Kidney glomerular epithelial cell (primary cell): ENCODE measurements at regions not wholly inside any gene's neighbourhood (a gene's known extent, or its start where the extent isn't known, plus 50 kb on each side); places are given as distances from the start of the nearest gene placed in this dataset.
"Not testable (repeated sequence)": the region's sequence is repeated elsewhere in the genome, so short reads cannot be mapped to it uniquely, and the experiment has no call there.

Experiments used
- DNase-seq: peaks from one replicate; lab custom pipeline; 2025; lab: John Stamatoyannopoulos, UW

DNA sequence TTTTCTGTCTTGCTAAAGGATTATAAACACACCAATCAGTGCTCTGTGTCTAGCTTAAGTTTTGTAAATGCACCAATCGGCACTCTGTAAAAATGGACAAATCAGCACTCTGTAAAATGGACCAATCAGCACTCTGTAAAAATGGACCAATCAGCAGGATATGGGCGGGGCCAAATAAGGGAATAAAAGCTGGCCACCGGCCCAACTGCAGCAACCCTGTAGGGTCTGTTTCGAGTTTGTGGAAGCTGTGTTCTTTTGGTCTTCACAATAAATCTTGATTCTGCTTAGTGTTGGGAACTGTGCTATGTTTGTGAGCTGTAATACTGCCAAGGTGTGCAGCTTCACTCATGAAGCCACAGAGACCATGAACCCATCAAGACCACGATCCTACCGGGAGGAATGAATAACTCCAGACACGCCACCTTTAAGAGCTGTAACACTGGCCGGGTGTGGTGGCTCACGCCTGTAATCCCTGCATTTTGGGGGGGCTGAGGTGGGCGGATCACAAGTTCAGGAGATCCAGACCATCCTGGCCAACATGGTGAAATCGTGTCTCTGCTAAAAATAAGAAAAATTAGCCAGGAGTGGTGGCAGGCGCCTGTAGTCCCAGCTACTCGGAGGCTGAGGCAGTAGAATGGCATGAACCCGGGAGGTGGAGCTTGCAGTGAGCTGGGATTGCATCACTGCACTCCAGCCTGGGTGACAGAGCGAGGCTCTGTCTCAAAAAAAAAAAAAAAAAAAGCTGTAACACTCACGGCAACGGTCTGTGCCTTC, 133.0 kb upstream of the GDF10 start:
- not testable (repeated sequence) for DNase-seq

DNA sequence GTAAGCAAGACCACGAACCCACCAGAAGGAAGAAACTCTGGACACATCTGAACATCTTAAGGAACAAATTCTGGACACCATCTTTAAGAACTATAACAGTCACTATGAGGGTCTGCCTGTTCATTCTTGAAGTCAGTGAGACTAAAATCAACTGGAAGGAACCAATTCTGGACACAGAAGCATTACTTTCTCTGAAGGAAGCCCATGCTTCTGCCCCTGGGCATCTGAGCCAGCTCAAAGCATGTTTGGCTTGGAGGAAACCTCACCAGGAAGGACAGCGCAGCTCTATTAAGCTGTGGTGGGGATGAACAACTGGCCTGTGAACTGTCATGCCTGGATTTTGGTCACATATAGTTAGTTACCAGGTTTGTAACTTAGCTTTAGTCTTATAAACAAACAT, 132.4 kb upstream of the GDF10 start:
- no peak for DNase-seq

DNA sequence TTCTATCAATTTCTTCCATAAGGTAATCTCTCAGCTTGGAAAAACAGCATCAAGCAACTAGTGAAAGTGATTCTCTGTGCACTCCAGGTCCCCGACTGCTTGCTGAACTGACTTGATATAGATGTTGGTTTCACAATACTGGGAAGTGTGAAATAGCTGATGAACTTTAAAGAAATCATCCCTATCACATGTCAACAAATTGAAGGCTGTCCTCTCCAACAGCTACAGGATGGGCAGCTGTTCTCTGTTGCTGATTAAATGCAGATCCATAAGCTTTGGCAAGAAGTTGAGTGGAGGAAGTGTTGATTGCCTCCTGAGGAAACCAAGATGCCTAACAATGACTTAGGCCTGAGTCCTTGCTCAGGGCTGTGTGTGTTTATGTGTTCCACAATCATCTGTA, 130.4 kb upstream of the GDF10 start:
- no peak for DNase-seq

DNA sequence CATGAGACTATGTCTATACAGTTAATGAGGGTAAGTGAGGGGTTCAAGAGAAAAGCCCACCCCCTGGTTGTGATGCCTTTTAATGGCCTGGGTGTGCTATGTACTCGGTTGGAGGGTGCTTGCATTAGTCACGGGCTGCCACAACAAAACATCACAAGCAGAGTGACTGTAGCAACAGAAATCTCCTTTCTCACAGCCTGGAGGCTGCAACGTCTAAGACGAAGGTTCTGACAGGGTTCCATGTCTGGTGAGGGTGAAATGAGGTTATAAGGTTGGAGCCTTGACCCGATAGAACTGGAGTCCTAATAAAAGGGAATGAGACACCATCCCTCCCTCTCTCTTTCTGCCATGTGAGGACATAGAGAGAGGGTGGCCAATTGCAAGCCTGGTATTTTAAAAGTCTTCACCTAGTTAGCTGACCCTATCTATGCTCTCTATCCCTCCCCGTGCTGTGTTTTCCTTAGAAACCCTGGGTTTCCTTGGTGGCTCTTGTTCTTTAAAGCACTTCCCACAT, 126.0 kb upstream of the GDF10 start:
- no peak for DNase-seq

DNA sequence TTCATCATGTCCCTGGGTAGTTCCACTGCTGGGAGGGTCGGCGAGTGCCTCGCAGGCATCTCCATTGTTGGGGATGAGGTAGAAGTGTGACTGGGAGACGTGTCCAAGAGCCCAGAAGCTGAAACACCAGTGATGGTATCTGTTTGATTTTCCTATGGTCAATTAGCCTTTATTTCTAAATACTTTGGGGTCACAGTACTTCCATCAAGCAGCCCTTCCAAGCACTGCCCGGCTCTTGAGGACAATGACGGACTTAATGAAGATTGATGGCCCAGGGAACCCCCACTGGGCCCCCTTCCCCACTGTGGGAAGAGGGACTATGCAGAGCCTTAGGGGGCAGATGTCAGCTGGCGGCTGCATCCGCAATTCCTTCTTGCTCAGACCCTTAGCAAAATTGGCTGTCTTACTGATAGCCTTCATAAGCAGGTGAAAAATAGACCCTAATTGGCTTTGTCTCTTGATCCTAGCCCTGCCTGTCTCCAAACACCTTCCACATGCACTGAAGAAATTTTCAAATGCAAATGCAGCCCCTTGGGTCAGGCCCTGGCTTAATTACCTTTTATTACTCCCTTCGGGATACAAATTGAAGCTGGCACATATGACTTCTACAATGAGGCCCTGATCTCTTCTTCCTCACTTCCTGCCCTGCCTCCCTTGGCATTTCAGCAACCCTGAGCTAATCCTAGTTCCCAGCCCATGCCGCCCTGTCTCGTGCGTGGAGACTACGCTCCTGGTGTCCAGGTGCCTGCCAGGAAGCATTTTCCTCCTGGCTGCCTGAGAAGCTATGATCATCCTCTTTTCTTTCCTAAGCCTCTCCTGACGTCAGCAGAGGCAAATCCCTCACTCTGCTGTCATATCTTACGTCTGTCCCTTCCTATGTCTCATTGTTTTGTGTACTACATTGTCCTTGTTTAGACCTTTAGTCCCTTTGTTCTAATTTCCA, 124.5 kb upstream of the GDF10 start:
- no peak for DNase-seq

DNA sequence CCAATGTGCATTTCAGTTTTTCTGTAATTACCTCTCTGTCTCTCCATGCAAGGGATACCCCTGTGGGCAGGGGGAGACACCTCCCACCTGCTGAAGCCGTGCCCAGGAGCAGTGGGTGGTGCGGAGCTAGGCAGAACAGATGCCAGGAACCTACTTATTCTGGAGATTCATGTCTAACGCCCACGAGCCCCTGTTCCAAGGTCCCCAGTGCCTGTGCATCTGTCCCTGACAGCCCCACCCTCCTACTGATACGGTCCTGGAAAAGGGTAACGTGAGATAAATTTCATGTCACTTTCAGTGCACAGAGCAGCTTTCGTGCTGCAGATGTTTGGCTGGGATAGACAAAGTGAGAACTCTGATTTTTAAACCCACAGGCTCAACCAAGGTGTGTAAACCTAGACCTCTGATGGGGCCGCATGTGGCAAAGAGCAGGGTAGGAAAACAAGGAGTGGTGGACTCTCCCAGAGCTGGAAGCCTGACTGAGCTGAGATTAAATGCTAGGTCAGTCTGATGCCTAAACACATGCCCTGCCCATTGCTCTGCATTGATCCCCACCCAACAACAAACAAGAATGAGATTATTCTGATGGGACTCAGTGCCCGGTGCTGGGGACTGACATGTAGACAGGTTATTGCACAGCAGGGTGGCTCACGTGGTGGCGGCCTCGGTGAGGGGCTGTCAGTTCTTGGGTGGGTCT, 123.6 kb upstream of the GDF10 start:
- DNase-seq: no peak

DNA sequence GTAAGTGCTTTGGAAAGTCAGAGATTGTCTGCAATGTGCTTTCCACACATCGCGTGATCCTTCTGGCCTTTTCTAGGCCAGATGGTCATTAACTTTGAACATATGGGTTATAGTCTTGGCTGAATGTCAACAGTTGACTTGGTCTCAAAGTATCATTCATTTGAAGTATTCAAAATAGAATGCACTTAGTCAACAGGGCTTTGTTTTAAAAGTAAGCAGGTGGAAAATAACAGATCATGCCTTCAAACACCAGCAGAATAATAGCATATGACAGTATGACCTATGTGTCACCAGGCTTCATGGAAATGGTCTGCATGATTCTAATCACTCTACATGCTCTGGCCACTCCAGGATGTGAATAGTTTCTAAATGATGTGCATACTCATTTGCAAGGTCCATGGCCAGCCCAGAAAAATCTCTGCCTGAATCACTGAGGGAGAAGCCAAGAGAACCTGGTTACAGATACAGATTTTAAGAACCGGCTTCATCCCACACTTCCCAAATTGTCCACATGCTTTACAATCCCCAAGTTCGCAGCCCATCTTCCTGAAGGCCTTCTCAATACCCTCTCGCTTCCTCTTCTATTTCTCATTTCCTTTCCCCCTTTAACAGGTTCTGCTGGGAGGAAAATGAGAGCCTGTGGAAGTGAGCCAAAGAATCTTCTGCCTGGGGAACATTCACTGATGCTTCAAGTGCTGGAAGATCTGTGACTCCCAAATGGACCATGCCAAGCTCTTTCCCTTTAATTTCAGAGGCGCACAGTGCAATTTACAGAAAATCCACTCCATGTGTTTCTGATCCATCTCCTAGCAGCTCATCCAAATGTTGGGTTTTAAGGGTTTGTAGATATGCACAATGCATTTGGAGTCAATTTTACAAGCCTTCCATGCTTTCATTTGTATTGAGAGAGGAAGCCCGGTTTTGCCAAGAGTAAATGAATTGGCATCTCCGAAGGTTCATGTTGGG, 122.8 kb upstream of the GDF10 start:
- DNase-seq: no peak

DNA sequence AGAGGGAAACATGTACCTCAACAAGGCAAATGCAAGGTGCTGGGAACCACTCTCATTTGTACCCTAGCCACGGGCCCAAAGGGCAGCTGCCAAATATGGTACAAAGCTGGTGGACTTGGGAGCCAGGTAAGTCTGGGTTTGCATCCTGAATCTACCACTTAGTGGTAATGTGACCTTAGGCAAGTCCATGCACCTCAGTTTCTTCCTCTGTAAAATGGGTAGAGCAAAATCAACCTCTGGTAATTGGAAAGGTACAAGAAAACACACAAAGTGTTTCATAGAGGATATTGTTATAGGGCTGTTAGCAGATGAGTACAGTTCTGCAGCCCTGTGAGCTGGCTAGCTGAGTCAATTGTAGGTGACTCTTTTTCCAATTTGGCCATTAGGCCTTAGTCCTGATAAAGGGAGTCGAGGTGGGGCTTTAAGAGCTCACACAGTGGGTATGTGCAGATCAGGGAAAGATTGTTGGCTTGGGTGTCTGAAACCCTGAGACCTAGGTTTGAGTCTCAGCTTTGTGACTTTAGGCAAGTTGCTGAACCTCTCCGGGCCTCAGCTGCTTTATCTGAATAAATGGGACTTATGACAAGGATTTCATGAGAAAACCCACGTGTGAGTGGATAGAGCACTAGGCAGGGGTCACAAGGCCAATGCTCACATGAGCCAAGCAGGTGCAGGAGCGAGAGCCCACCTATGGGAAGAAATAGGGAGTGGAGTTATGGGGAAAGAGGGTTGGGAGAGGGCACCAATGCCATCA, 121.3 kb upstream of the GDF10 start:
- DNase-seq: no peak

DNA sequence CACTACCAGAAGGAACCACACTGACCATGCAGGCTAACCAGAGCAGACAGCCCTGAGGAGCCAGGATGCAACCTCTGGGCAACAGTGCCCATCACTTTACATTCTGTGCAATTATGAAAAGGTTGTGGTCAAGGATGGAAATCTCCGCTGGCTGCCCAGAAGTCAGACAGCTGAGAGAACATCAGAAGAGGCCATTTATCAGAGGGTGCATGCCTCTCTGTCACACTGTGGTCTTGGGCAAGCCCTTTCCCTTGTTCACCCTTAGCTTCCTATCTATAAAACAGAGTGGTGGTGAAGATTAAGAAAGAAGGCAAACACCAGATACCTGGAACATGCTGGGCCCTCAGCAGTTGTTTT, 120.7 kb upstream of the GDF10 start:
- DNase-seq: no peak

DNA sequence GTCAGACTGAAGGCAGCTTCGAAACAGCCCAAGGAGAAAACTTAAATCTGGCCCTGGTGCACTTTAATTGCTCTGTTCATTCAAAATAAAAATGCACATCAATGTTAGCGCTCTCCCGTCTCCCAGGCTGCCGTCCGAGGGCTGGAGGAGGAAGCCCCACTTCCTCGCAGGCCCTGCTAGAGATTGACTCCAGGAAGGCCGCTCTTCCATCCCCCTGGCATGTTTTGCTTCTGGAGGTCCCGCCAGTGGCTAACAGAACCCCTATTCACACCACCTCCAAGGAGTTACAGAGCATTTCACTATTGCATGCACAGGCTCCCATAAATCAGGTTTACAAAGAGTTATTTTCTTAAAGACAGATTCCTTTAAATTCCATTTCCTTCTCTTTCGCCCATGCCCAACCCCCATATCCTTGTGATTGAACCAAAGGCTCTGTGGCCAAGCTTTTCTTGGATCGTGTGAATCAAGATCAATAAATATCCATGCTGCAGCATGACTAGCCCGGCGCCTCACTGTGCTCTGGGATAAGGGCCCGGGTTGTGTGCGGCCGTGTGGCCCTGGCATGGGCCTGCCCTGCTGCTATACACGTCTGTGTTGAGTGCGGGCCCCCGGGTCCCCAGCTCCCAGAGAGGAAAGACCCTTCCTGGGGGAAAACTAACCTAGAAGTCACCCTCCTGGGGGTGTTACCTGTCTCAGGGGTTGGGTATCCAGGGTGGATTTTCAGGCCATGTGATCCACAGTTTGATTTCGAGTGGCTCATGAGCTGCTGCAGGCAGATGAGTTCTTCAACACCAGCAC, 118.7 kb upstream of the GDF10 start:
- no peak for DNase-seq

DNA sequence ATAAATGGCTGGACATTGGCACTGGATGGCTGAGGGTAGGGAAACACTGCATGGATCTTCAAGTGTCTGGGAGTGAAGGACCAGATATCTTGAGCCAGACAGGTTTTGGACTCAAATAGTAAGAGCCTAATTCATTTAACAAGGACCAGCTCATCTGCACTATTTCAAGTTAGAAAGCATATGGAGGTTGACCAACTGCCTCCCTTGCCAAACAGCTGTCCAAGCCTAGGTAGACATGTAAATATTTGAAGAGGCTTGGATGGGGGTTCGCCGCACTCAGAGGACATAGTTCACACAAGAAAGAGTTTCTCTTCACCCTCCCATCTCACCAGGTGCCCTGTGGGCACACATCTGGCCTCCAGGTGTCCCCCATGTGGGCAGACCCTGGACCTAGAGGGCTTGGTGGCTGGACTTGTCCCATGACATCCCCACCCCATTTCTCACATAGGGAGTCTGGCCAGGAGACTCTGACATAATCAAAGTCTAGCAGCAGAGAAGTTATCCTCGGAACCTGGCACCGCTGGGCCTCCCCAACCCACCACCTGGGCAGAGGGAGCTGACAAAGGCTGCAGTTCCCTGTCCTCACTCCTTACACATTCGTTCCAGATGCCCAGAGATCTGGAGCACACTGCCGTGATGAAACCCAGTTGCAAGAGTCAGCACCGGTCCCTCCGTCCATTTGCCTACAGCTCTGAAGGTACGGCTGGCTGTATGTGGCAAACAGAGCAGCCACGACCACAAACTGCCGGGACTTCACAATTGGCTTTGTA, 116.9 kb upstream of the GDF10 start:
- DNase-seq: no peak

DNA sequence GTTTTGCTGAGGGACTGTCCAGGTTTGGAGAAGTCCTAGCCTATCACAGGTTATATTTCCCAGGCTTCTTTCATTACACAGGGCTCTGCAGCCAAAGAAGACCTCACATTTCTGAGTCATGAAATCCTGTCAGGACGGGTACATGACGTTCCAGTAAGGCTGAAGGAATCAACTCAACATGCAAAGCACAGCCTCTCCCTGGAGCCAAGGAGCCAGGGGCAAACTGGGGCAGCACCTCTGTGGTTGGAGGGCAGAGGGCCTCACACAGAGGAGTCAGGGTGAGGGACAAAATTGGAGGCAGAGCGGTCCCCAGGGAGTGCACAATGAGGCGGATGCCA, 116.3 kb upstream of the GDF10 start:
- no peak for DNase-seq

DNA sequence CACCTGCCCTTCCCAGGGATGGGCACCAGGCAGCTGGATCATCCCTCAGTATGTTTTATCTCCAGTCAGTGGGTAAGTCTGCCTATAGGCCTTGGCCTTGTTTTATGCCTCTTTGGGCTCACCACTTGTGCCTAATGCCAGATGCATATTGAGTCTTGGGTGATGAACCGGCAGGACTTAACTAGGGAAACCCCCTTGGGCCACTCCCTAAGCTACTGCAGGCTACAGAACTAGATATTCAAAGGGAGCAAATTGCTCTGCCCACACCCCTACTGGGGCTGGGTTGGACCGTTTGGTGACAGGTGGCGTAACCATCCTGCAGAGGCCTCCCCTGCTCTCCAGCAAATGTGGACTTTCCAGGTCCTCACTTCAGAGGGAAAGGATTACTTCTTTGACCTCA, 115.7 kb upstream of the GDF10 start:
- DNase-seq: no peak

DNA sequence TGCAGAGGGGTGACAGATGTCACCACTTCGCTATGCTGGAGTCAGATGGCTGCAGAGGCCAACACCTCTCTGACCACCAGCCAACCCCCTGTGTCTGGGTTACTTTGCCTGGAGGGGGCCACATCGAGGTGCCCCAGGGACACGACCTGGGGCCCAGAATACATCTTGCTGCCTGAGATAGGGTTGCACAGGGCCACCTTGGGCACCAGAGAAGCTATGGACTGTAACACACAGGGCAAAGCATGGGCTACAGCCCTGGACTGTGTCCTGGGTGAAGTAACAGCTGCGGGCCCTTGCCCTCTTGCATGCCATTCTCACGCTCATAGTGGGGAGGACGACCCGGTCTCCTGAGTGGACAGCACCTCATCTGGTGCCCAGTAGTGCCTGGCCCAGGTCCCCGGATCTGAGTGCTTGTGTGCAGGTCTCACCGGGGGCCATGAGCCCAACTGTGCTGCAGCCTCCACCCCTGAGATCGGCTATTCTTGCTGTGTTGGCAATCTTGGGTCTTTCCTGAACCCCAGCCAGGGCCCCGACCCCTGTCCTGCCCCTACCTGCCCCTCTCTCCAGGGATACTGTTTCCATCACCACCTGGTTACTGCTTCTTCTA, 115.2 kb upstream of the GDF10 start:
- DNase-seq: no peak

DNA sequence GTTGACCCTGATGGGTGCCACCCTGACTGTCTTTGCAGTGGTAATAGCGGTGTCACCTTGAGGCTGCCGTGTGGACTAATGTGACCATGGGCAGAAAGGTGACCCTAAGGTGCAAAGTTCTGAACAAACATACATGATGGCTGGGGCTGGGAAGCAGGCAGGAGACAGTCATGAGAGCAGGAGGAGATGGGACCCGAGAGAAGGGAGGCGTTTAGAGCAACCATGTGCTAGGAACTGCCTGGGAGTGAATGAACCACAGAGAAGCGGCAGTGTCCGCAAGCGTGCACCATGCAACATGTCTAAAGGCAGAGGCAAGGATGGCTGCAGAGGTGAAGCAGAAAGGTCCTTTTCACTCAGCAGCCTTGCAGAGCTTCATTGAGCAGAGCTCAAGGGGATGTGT, 113.1 kb upstream of the GDF10 start:
- DNase-seq: no peak

DNA sequence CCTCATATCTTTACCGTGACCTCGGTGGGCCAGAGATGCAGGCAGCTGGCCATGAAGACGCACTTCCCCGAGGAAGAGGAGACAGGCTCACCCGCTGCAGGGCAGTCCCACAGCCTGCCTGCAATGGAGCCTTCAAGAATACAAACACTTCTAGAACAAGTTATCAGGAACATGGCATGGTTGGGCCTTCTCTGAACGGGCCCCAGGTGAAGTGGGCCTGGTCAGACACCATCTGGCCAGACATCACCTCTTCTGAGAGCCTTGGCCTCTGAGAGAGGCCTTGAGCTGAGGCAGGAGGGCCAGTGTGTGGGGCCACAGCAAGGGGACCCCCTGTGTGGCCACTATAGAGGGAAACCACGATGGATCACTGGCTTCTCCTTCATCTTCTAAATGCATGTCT, 112.4 kb upstream of the GDF10 start:
- no peak for DNase-seq

DNA sequence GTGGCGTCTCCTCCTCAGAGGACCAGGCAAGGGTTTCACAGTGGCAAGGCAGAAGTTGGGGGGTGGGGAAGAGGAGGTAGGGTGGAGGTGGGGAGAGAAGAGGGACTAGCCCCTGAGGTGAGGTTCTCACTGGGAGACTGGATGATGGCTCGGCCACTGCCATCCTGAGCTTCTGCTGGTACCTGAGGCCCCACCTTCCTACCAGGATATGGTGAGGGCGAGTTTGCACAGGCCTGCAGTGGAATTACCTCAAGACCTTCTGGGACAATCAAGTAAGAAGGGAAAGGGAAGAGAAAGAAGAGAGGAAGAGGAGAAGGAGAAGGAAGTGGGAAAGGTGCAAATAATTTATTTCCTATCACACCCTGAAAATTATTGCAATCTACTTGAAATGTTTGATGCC, 111.8 kb upstream of the GDF10 start:
- no peak for DNase-seq

DNA sequence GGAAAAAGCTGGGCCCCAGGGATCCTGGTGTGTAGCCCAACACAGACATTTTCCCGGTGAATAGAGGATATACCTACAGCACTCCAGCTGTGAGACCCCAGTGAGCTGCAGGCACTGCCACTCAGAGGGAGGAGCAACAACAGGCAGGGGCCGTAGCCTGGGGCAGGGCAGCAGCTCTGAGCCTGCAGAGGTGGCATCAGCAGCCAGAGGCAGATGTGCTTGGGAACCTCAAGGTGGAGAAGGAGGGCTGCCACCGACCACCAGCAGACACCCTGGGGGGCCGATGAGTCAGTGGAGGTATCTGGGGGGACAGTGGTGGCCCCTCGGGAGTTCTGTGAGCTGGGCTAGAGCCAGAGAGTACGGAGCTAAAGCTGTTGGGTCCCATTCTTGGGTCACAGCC, 110.2 kb upstream of the GDF10 start:
- no peak for DNase-seq

DNA sequence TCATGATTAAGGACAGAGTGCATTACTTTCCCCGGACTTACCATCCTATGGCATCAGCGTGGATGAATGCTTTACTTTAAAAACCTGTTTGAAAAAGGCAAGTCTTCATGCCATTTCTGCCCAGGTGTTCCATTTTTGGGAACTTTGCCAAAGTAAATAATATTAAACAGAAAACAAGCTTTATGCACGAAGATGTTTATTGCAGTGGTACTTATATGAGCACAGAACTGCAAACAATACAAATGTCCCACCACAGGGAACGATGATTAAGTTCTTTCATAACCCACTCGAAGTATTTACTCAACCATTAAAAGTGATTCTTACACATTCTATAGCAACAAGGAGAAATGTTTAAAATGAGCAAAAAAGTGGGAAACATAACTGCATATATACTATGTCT, 109.7 kb upstream of the GDF10 start:
- DNase-seq: no peak
